Fibroblast of gingiva (primary cell): ENCODE measurements at regions not wholly inside any gene's neighbourhood (a gene's known extent, or its start where the extent isn't known, plus 50 kb on each side); places are given as distances from the start of the nearest gene placed in this dataset.

Source experiments
- DNase-seq: peaks from one replicate; pipeline ENCODE4 v3.0.0-alpha.2; 2011; ENCODE audit warnings: low read depth

- no peak for DNase-seq
These were observed 239.0 kb downstream of the EIPR1 start for GRCh38 chr2:3138621-3139020.

DNA sequence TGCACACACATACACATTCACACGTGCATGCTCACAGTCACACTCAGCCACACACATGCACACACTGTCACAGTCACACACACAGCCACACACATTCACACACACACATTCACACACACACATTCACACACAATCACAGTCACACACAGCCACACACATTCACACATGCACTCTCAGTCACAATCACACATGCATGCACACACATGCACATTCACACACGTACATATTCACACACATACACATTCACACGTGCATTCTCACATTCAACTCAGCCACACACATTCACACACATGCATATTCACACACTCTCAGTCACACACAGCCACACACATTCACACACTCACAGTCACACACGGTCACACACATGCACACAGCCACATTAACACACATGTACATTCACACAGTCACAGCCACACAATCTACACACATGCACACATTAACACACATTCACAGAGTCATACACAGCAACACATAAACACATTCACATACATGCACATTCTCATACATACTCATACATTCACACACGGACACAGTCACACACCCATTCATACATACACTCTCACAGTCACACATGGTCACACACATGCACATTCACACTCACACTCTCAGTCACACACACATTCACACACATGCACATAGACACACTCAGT lies 239.8 kb downstream of the EIPR1 start:
- DNase-seq: no peak

GRCh38 chr2:3135676-3136075 lies 241.9 kb downstream of the EIPR1 start:
- no peak for DNase-seq

DNA sequence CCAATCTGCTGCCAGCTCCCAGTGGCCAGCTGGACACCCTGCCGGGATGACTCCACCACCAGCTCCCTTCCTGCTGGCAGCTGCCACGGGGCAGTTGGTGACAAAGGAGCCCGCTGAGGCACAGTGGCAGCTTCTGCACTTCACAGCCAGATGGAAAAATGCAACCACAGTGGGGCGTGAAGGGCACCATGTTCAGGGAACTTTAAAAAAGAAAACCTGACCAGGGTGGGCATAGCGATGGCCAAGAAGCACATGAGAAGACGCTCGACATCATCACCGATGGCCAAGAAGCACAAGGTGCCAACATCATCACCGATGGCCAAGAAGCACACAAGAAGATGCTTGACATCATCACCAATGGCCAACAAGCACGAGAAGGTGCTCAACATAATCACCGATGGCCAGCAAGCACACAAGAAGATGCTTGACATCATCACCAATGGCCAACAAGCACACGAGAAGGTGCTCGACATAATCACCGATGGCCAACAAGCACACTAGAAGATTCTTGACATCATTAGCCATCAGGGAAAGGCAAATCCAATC lies 243.5 kb downstream of the EIPR1 start:
- DNase-seq: no peak

DNA sequence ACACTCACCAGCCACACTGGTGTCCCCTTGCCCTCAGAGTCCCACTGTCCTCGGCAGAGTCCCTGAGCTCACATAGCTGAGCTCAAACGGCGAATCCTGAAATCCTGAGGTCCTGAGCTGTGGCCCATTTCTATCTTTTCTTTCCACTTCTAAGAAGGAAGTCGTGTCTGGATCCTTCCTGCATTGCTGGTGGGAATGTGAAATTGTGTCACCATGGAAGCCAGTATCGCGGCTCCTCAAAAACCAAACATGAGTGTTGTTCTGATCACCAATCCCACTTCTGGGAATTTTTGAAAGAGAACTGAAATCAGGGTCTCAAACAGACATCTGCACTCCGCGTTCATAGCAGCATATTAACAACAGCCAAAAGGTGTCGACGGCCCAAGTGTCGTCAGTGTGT lies 244.7 kb downstream of the EIPR1 start:
- no peak for DNase-seq

DNA sequence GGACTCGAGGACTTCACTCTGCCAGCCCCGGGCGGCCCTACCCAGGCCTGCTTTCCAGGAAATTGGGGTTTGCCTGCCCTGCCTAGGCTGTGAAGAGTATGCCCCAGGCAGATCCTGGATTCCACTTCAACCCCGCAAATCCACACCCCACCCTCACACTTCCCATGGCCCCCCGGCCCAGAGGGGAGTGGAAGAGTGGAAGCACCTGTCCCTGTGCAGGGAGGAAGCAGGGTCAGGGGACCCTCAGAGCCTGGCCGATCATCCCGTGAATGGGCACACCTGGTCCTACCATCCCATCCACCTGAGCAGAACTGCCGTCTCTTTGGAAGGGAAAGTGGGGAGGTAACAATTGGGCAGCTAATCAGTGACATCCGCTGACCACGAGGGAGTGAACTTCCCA lies 245.2 kb downstream of the EIPR1 start:
- DNase-seq: no peak

DNA sequence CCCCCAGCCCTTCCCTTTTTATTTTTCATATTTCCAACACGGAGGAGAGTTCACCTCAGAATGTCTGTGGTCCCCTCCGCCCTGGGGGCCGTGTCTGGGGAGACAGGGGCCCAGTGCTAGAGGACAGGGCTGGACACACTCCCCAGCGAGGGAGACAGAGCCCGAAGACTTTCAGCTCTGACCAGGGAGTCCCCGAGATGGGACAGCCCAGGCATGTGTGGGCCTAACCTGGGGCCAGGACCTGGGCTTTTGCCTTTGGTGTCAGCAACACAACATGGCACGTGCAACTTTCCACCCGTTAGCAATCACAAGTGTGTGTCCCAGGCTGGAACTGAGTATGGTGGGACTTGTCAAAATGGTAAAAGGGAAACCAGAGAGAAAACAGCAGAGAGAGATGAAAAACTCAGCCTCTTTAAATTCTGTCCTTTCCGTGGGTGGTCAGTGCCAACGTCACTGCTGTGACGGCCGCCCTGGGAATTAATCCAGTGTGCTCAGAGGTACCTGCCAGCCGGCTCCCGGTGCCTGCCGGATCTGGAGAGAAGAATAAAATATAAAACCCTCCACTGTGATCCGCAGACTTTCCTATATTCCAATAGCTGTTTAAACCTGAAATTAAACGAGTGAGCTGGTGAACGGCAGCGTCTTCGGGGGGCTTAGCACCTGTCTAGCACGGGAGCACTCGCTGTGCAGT lies 245.8 kb downstream of the EIPR1 start:
- DNase-seq: no peak

DNA sequence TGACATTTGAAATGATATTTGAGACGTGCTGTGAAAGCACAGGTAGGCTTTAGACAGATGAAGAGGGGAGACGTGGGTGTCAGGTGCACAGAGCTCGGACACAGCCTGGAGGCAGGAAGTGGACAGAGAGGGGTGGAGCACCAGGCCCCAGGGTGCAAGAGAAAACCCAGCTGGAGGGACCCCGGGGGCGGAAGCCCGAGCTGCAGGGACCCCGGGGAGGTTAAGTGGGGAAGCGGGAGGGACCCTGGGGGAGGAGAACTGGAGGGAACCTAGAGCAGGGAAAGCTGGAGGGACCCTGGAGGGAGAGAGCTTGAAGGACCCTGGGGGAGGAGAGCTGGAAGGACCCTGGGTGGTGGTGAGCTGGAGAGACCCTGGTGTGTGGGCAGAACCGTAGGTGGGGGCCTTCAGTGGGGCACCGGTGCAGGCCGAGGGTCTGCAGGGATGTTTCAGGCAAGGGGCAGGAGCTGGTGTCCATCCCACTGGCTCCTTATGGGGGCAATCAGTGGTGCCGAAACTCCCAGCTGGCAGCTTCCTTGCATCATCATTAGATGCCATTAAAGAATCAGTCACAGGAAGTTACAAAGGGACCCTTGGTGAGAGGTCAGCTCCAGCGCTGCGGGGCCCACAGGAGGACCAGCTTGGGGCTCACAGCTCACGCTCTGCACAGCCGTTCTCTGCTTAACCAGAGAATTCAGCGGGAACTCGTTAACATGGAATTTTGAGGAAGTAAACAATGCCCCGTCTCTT lies 246.6 kb downstream of the EIPR1 start:
- no peak for DNase-seq

- no peak for DNase-seq
These were observed 247.2 kb downstream of the EIPR1 start for GRCh38 chr2:3130444-3130843.

GRCh38 chr2:3129867-3130266 lies 247.8 kb downstream of the EIPR1 start:
- no peak for DNase-seq

- DNase-seq: no peak
These were observed 248.8 kb downstream of the EIPR1 start for GRCh38 chr2:3128786-3129185.

DNA sequence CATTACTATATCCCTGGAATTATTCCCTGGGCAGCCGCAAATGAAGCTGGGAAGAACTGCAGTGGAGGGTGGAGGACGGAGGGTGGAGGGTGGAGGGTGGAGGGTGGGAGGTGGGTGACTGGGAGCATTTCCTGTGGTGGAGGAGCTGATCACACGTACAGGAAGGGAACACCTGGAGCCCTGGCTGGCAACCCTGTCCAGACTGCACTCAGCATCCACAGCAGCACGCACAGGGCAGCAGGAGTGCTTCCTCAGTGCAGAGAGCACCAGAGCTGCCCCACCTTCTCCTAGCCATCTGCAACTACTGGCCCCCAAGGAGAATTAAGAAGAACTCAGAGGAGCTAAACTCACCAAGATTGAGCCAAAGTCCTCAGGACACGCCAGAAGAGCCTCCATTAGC lies 249.9 kb downstream of the EIPR1 start:
- DNase-seq: no peak

GRCh38 chr2:3126911-3127621 lies 250.6 kb downstream of the EIPR1 start:
- DNase-seq: no peak

- DNase-seq: no peak
These were observed 251.3 kb downstream of the EIPR1 start for GRCh38 chr2:3126171-3126910.

DNA sequence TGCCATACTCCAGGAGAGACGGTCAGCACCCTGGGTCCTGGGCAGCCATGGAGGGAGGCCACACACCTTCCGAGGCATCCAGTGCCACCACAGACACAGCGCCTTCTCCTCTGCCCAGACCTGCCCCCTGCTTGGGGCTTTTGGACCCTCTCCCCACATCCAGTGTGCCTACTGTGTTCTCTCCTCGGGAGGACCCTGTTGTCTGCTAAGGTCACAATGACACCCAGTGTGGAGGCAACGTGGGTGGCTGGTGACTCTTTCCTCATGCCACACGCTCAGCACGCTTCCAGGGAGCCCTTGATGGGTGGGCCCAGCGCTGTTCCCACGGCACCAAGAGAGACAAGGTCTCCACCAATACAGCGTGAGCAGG lies 251.9 kb downstream of the EIPR1 start:
- DNase-seq: no peak

- DNase-seq: no peak
These were observed 252.4 kb downstream of the EIPR1 start for GRCh38 chr2:3125001-3125760.

DNA sequence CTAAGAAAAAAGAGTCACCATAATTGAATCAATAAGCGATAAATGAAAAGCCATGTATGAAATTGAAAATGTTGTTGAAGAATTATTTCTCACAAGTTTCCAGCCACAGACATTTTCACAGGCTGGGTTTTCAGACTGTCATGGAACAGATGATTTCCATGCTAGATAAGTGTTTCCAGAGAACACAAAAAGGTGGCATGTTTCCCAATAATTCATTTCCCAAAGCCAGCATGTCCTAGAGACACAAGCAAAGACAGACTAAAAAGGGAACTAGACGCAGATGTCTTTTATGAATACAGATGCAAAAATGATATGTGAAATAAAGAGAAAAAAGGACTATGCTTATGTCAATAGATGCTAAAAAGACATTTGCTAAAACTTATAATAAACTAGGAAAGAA lies 255.1 kb downstream of the EIPR1 start:
- DNase-seq: no peak

- no peak for DNase-seq
These were observed 256.0 kb downstream of the EIPR1 start for GRCh38 chr2:3121601-3122000.

GRCh38 chr2:3117650-3118216 lies 259.9 kb downstream of the EIPR1 start:
- no peak for DNase-seq

DNA sequence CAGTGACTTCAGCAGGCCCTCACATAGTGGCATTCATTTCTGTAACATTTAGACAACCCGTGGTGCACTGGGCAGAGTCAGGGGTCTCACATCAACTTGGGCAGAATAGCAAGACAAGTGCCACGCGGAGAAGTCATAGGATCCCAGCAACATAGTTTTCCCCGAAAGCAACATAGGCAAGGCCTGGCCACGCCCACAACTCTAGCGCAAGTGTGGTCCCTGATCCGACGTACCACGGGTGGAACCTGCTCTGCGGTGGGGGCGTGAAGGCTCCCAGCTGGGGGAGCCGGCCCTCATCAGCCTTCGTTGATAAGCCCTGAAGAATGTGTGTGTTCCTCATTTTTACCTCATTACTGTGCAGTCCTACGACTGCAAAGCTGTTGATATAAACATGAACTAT lies 261.2 kb downstream of the EIPR1 start:
- DNase-seq: no peak
